ENCODE measurements at regions not wholly inside any gene's neighbourhood (a gene's known extent, or its start where the extent isn't known, plus 50 kb on each side); places are given as distances from the start of the nearest gene placed in this dataset.

DNA sequence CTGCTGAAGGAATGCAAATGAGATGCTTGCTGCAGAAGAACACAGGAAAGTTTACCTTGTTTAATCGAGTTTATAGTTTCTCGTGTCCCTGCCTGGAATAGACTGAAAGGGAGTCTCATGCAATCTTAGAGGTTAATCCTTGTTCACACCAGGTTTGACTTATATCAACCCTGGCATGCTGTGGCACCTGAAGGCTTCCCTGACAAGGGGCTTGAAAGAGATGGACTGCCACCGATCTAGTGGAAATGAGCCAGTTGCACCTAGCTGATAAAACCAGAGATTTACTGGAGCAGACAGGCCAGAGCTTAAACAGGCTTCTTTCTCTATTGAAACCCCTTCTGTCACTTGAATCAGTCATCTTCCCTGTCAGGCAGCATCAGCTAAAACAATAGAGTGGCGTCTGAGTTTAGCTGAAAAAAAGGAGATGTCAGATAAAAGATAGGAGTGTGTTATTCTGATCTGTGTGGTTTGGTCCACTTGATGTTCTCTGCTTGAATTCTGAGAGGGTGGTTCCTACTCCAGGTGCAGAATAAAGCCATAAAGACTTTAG lies 349.7 kb downstream of the RWDD3 start:
- H3K27me3 ChIP-seq (ENCODE audit: control insufficient read depth, insufficient read depth, low read length), result no peaks in the 10 kb centered on the region
- H3K9me3 ChIP-seq (ENCODE audit: control insufficient read depth, insufficient read depth, low read length), result no peaks in the 10 kb centered on the region
- peaks cover 32% of the 10 kb centered on the region for H3K4me1 ChIP-seq (ENCODE audit: control insufficient read depth, insufficient read depth, low read length)
- H3K36me3 ChIP-seq (ENCODE audit: control insufficient read depth, insufficient read depth, low read length), result no peaks in the 10 kb centered on the region
- H3K9ac ChIP-seq (ENCODE audit: low read depth, low read length), result no peak overlapping the region
- no peak overlapping the region for H3K4me3 ChIP-seq (ENCODE audit: low read depth, low read length)
- H3K27ac ChIP-seq (ENCODE audit: low read depth, low read length), result peak overlapping the region; percentile 79

DNA sequence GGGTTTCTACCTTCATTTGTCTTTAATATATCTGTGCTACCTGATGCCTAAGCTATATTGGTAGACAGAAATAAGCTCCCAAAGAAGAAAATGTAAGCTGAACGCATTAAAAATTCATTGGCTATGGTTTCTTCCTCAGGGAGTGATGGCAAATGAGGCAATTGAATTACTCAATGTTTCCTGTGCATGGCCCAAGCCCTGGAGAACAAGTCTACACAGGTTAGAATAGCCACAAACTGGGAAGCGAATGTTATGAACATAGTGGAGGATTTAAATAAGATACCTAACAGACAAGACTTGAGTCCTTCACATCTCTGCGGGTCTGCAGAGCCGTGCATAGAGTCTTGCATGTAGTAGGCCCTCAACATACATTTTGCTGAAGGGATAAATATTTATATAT lies 350.3 kb downstream of the RWDD3 start:
- Histone ChIP-seq H3K27ac (ENCODE audit: low read depth, low read length) (no peak overlapping the region), H3K27me3 (ENCODE audit: control insufficient read depth, insufficient read depth, low read length) (no peaks in the 10 kb centered on the region), H3K4me3 (ENCODE audit: low read depth, low read length) (no peak overlapping the region), H3K9ac (ENCODE audit: low read depth, low read length) (no peak overlapping the region), H3K9me3 (ENCODE audit: control insufficient read depth, insufficient read depth, low read length) (no peaks in the 10 kb centered on the region), H3K36me3 (ENCODE audit: control insufficient read depth, insufficient read depth, low read length) (no peaks in the 10 kb centered on the region), H3K4me1 (ENCODE audit: control insufficient read depth, insufficient read depth, low read length) (peaks cover 32% of the 10 kb centered on the region)

DNA sequence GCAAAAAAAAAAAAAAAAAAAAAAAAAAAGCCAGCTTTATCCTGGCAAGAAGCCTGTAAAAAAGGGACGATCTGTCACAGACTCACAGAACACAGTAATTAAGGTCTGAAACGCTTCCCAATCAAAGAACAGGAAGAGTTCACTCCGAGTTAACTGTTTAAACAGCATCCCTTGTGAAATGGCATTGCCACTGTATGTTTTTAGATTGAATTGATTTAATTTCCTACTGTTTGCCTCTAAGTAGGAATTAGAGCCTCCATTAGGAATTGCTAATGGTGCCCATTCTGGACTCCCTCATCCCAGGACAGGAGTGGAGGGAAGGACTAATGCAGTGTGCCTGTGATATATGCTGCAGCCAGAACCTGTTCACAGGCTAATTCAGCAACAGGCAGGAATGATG lies 370.8 kb downstream of the RWDD3 start:
- H3K36me3 ChIP-seq (ENCODE audit: control insufficient read depth, insufficient read depth, low read length), result no peaks in the 10 kb centered on the region
- no peak overlapping the region for H3K27ac ChIP-seq (ENCODE audit: low read depth, low read length)
- no peak overlapping the region for H3K4me3 ChIP-seq (ENCODE audit: low read depth, low read length)
- H3K9me3 ChIP-seq (ENCODE audit: control insufficient read depth, insufficient read depth, low read length), result no peaks in the 10 kb centered on the region
- H3K27me3 ChIP-seq (ENCODE audit: control insufficient read depth, insufficient read depth, low read length), result no peaks in the 10 kb centered on the region
- H3K4me1 ChIP-seq (ENCODE audit: control insufficient read depth, insufficient read depth, low read length), result no peaks in the 10 kb centered on the region
- H3K9ac ChIP-seq (ENCODE audit: low read depth, low read length), result no peak overlapping the region

DNA sequence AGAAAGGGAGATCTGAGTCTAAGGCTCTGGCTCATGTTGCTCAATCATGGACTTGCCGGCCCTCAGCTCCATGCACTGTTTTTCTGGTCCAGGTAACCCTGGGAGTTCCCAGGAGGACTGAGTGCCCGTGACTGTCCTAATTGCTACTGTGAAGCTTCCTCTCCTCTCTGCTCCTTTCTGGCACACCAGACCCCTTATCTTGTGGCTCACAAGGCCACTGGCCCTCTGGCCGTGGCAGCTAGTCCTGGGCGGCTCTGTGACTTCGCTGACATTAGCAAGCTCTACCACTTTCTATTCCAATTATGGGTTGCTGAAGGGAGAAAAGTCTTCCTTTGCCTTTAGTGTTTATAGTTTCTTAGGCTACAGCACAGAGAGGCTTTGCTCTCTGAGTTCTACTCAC lies 380.2 kb downstream of the RWDD3 start:
- no peak overlapping the region for H3K27ac ChIP-seq (ENCODE audit: low read depth, low read length)
- no peaks in the 10 kb centered on the region for H3K9me3 ChIP-seq (ENCODE audit: control insufficient read depth, insufficient read depth, low read length)
- no peak overlapping the region for H3K4me3 ChIP-seq (ENCODE audit: low read depth, low read length)
- no peaks in the 10 kb centered on the region for H3K4me1 ChIP-seq (ENCODE audit: control insufficient read depth, insufficient read depth, low read length)
- no peaks in the 10 kb centered on the region for H3K27me3 ChIP-seq (ENCODE audit: control insufficient read depth, insufficient read depth, low read length)
- H3K36me3 ChIP-seq (ENCODE audit: control insufficient read depth, insufficient read depth, low read length), result no peaks in the 10 kb centered on the region
- no peak overlapping the region for H3K9ac ChIP-seq (ENCODE audit: low read depth, low read length)

DNA sequence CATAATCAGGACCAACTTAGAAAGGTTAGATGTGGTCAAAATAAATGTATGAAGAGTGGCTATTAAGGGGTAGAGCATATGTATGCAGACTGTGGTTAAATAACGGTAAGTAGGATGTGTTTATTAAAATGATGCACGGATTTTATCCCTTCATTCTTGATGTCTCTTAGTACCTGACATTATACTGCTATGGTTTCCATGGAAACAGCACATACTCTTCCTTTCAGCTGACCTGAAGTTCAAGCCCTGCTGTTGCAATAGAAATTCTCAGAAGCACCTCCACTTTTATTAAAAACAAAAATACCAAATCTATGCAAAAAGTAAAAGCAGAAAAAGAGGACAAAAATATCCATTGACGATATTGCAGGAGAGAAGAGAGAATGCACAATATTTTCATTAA lies 381.4 kb downstream of the RWDD3 start:
- H3K27ac ChIP-seq (ENCODE audit: low read depth, low read length), result no peak overlapping the region
- H3K9me3 ChIP-seq (ENCODE audit: control insufficient read depth, insufficient read depth, low read length), result no peaks in the 10 kb centered on the region
- no peak overlapping the region for H3K4me3 ChIP-seq (ENCODE audit: low read depth, low read length)
- H3K36me3 ChIP-seq (ENCODE audit: control insufficient read depth, insufficient read depth, low read length), result no peaks in the 10 kb centered on the region
- no peak overlapping the region for H3K9ac ChIP-seq (ENCODE audit: low read depth, low read length)
- H3K27me3 ChIP-seq (ENCODE audit: control insufficient read depth, insufficient read depth, low read length), result no peaks in the 10 kb centered on the region
- no peaks in the 10 kb centered on the region for H3K4me1 ChIP-seq (ENCODE audit: control insufficient read depth, insufficient read depth, low read length)

DNA sequence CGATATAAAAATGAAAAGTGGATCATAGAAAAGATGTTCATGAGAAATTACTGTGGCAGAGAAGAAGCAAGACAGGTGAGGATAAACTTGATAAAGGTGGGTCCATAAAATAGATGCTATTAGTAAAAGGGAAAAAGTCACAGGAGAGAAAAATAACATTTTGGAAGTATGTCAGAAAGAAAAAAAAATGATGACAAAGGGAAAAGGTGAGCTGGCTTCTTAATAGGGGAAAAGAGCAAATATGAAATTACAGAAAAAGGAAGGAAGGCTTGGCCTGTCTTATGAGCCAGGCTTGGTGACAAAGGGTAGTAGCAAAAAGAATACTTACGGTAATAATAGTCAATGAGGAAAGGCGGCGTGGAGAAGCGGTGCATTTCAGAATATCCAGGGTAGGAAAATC lies 386.1 kb downstream of the RWDD3 start:
- Histone ChIP-seq H3K9me3 (ENCODE audit: control insufficient read depth, insufficient read depth, low read length) (no peaks in the 10 kb centered on the region), H3K4me1 (ENCODE audit: control insufficient read depth, insufficient read depth, low read length) (no peaks in the 10 kb centered on the region), H3K27ac (ENCODE audit: low read depth, low read length) (no peak overlapping the region), H3K9ac (ENCODE audit: low read depth, low read length) (no peak overlapping the region), H3K36me3 (ENCODE audit: control insufficient read depth, insufficient read depth, low read length) (no peaks in the 10 kb centered on the region), H3K27me3 (ENCODE audit: control insufficient read depth, insufficient read depth, low read length) (no peaks in the 10 kb centered on the region), H3K4me3 (ENCODE audit: low read depth, low read length) (no peak overlapping the region)

DNA sequence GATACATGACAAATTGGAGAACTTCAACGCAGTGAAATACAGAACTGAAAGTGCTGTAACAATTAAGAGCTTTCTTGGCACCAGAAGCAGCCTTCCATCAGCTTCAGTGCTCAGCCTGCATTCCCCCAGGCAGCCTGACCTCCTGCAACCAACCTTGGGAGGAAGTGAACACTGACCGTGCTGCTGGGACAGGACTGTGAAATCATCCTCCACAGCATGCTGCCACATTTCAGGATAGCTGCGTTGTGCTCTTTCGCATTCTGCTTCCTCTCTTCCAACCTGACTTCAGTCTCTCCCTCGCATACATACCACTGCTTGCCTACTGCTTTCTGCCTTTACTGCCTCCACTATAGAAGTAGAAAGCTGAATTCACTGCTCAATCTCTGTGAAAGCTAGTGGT lies 388.6 kb downstream of the RWDD3 start:
- no peaks in the 10 kb centered on the region for H3K4me1 ChIP-seq (ENCODE audit: control insufficient read depth, insufficient read depth, low read length)
- no peak overlapping the region for H3K27ac ChIP-seq (ENCODE audit: low read depth, low read length)
- no peaks in the 10 kb centered on the region for H3K9me3 ChIP-seq (ENCODE audit: control insufficient read depth, insufficient read depth, low read length)
- H3K4me3 ChIP-seq (ENCODE audit: low read depth, low read length), result no peak overlapping the region
- H3K9ac ChIP-seq (ENCODE audit: low read depth, low read length), result no peak overlapping the region
- H3K36me3 ChIP-seq (ENCODE audit: control insufficient read depth, insufficient read depth, low read length), result no peaks in the 10 kb centered on the region
- no peaks in the 10 kb centered on the region for H3K27me3 ChIP-seq (ENCODE audit: control insufficient read depth, insufficient read depth, low read length)

DNA sequence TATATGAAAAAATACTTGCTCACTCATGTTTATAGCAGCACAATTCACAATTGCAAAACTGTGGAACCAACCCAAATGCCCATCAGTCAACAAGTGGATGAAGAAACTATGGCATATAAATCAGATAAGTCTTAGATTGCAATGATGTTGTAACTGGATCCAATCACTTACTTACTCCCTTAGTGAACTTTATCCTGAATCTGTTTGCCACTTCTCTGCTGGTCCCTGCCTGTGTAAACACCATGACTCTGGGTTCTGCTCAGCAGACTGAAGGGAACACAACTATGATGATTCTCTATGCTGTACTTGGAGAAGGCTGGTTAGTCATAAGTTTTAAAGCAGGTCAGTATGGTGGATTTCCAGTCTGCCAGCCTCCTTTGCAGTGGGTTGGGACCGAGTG lies 391.2 kb downstream of the RWDD3 start:
- no peak overlapping the region for H3K27ac ChIP-seq (ENCODE audit: low read depth, low read length)
- H3K4me1 ChIP-seq (ENCODE audit: control insufficient read depth, insufficient read depth, low read length), result no peaks in the 10 kb centered on the region
- H3K9me3 ChIP-seq (ENCODE audit: control insufficient read depth, insufficient read depth, low read length), result no peaks in the 10 kb centered on the region
- no peaks in the 10 kb centered on the region for H3K27me3 ChIP-seq (ENCODE audit: control insufficient read depth, insufficient read depth, low read length)
- H3K4me3 ChIP-seq (ENCODE audit: low read depth, low read length), result no peak overlapping the region
- no peaks in the 10 kb centered on the region for H3K36me3 ChIP-seq (ENCODE audit: control insufficient read depth, insufficient read depth, low read length)
- H3K9ac ChIP-seq (ENCODE audit: low read depth, low read length), result no peak overlapping the region

DNA sequence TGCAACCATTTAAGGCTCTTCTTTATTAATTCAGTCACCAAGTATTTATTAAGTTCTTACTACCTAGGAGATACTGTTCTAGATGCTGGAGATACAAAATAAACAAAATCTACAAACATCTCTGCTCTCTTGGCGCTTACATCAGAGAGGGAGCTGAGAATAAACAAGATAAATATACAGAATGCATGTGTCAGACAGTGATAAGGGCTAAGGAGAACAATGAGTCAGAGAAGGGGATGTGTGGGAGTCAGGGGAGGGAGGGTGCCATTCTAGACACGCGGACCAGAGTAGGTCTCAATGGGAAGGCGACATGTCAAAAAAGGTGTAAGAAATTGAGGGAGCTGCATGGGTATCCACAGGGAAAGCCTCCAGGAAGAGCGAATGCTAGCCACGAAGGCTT lies 393.2 kb downstream of the RWDD3 start:
- Histone ChIP-seq H3K27ac (ENCODE audit: low read depth, low read length) (no peak overlapping the region), H3K9me3 (ENCODE audit: control insufficient read depth, insufficient read depth, low read length) (no peaks in the 10 kb centered on the region), H3K27me3 (ENCODE audit: control insufficient read depth, insufficient read depth, low read length) (no peaks in the 10 kb centered on the region), H3K4me1 (ENCODE audit: control insufficient read depth, insufficient read depth, low read length) (no peaks in the 10 kb centered on the region), H3K9ac (ENCODE audit: low read depth, low read length) (no peak overlapping the region), H3K36me3 (ENCODE audit: control insufficient read depth, insufficient read depth, low read length) (no peaks in the 10 kb centered on the region), H3K4me3 (ENCODE audit: low read depth, low read length) (no peak overlapping the region)

DNA sequence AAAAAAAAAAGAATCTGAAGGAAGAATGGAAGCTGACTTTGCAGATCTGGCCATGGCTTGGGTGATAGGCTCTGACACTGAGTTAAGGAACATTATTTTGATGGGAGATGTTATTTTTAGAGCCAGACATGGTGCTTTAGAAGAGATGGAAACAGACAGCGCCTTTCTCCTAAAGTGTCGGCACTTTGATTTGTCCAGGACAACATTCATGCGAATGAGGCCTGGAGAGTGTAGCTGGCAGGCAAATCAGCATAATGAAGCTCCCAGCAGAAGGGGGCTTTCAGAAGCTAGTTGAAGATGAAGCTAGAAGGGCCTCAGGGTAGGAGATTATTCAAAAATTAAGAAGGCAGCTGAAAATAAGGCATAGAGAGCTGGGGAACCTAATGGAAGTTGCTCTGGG lies 397.7 kb downstream of the RWDD3 start:
- H3K4me3 ChIP-seq (ENCODE audit: low read depth, low read length), result no peak overlapping the region
- no peak overlapping the region for H3K27ac ChIP-seq (ENCODE audit: low read depth, low read length)

DNA sequence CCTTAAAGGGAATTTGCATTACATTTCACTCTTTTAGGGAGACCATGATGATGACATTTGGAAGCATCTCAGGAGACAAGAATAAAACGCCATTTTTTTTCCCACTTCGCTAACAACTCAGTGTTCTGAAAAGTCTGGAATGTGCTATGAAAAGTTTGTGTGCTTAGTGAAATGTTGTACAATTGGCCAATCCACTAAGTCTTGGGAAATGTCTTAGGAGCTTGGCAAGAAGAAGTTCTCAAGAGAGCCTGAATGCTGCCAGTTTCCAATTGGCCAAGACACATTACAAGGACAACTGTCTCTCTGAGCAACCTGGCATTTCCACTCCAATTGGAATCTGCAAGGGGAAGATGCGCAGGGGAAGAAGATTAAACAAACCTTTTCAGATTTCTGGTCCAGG lies 401.8 kb downstream of the RWDD3 start:
- H3K4me3 ChIP-seq (ENCODE audit: low read depth, low read length), result no peak overlapping the region
- H3K9me3 ChIP-seq (ENCODE audit: control insufficient read depth, insufficient read depth, low read length), result no peaks in the 10 kb centered on the region
- no peak overlapping the region for H3K9ac ChIP-seq (ENCODE audit: low read depth, low read length)
- no peaks in the 10 kb centered on the region for H3K4me1 ChIP-seq (ENCODE audit: control insufficient read depth, insufficient read depth, low read length)
- no peaks in the 10 kb centered on the region for H3K27me3 ChIP-seq (ENCODE audit: control insufficient read depth, insufficient read depth, low read length)
- H3K36me3 ChIP-seq (ENCODE audit: control insufficient read depth, insufficient read depth, low read length), result no peaks in the 10 kb centered on the region
- H3K27ac ChIP-seq (ENCODE audit: low read depth, low read length), result no peak overlapping the region

More for the DNA sequence above, 397.7 kb downstream of the RWDD3 start:
- no peak overlapping the region for H3K9ac ChIP-seq (ENCODE audit: low read depth, low read length)
- no peaks in the 10 kb centered on the region for H3K4me1 ChIP-seq (ENCODE audit: control insufficient read depth, insufficient read depth, low read length)
- no peaks in the 10 kb centered on the region for H3K27me3 ChIP-seq (ENCODE audit: control insufficient read depth, insufficient read depth, low read length)
- H3K9me3 ChIP-seq (ENCODE audit: control insufficient read depth, insufficient read depth, low read length), result no peaks in the 10 kb centered on the region
- H3K36me3 ChIP-seq (ENCODE audit: control insufficient read depth, insufficient read depth, low read length), result no peaks in the 10 kb centered on the region

DNA sequence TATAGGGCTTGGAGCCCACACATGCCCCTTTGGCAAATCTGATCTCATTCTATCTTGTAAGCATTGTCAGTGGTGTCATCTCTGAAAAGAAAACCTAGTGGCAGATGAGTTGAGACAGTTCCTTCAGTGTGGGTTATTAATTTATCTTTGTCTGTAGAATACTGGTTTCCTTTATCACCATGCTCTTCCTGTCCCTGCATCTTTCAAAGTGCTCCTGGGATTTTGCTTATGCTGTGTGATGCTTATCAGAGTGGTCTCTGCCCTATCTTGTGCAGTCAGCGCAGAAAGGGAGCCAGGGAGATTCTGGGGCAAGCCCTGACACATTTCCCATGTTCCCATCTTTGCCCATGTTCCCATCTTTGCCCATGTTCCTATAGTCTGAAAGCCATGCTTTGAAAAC lies 402.9 kb downstream of the RWDD3 start:
- Histone ChIP-seq H3K4me3 (ENCODE audit: low read depth, low read length) (no peak overlapping the region), H3K9ac (ENCODE audit: low read depth, low read length) (no peak overlapping the region)

More for the DNA sequence above, 402.9 kb downstream of the RWDD3 start:
- no peaks in the 10 kb centered on the region for H3K36me3 ChIP-seq (ENCODE audit: control insufficient read depth, insufficient read depth, low read length)
- no peaks in the 10 kb centered on the region for H3K27me3 ChIP-seq (ENCODE audit: control insufficient read depth, insufficient read depth, low read length)
- H3K4me1 ChIP-seq (ENCODE audit: control insufficient read depth, insufficient read depth, low read length), result no peaks in the 10 kb centered on the region
- no peak overlapping the region for H3K27ac ChIP-seq (ENCODE audit: low read depth, low read length)
- H3K9me3 ChIP-seq (ENCODE audit: control insufficient read depth, insufficient read depth, low read length), result no peaks in the 10 kb centered on the region

All from HUES48 (cell line).